VCaP (cell line): ENCODE measurements at regions not wholly inside any gene's neighbourhood (a gene's known extent, or its start where the extent isn't known, plus 50 kb on each side); places are given as distances from the start of the nearest gene placed in this dataset.

Experiments used
- H3K27ac ChIP-seq: fragments of 450-650 bp; 2 replicates; pipeline ENCODE4 v1.5.1; 2017
- TF ChIP-seq, protein P1 (sequence below): fragments of 450-650 bp; conservative IDR thresholded peaks from 2 replicates; pipeline ENCODE4 v1.5.1; 2017; ENCODE audit warnings: mild to moderate bottlenecking, moderate library complexity

- TF ChIP-seq, protein P1, sequence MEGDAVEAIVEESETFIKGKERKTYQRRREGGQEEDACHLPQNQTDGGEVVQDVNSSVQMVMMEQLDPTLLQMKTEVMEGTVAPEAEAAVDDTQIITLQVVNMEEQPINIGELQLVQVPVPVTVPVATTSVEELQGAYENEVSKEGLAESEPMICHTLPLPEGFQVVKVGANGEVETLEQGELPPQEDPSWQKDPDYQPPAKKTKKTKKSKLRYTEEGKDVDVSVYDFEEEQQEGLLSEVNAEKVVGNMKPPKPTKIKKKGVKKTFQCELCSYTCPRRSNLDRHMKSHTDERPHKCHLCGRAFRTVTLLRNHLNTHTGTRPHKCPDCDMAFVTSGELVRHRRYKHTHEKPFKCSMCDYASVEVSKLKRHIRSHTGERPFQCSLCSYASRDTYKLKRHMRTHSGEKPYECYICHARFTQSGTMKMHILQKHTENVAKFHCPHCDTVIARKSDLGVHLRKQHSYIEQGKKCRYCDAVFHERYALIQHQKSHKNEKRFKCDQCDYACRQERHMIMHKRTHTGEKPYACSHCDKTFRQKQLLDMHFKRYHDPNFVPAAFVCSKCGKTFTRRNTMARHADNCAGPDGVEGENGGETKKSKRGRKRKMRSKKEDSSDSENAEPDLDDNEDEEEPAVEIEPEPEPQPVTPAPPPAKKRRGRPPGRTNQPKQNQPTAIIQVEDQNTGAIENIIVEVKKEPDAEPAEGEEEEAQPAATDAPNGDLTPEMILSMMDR = no peak
- H3K27ac ChIP-seq = no peak overlapping the region
These were observed 1053.1 kb downstream of the STIM2 start for GRCh38 chr4:27913738-27914137.

DNA sequence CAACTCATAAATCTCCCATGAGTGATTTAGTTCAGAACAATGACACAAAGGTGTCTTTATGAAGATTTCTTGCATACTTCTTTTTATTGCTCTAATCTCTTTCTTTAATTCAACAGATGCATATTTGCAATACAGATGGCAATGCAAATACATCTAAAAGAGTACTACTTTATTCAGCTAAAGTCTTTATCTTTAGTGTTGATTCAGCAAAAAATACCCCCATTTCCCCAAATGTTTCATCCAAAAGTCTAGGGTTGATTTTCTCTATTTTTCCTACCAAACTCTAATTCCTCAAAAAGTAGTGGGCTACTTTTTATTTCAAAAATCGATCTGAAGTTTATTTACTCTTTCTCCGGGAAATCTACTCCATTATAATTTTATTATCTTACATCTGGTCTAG, 1055.2 kb downstream of the STIM2 start:
- TF ChIP-seq, protein P1 = no peak
- H3K27ac ChIP-seq = no peak overlapping the region

DNA sequence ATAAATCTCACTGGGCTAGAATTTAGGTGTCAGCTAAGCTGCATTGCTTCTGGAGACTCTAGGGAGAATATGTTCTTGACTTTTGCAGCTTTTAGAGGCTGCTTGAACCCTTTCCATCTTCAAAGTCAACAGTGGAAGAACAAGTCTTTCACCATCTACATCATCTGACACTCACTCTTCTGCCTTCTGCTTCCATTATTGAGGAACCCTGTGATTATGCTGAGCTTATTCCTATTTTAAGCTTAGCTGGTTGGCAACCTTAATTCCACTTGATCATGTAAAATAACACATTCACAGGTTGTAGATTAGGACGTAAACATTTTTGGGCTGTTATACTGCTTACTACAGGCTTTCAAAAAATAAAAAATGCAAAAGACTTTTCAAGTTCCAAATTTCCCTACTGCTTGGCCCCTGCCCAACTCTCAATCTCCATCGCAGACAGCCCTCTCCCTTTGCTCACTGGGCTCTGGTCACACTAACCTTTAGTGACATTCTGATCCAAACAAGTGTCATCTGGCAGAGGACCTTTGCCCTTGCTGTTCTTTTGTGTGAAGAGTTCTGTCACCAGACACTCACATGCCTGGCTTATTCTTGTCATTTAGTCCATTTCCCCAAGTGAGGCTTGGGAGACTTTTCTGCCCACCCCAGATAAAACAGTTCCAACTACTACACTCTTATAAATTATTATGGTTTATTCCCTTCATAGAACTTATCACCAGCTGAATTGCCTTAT, 1056.0 kb downstream of the STIM2 start:
- no peak overlapping the region for H3K27ac ChIP-seq
- TF ChIP-seq, protein P1 = no peak

DNA sequence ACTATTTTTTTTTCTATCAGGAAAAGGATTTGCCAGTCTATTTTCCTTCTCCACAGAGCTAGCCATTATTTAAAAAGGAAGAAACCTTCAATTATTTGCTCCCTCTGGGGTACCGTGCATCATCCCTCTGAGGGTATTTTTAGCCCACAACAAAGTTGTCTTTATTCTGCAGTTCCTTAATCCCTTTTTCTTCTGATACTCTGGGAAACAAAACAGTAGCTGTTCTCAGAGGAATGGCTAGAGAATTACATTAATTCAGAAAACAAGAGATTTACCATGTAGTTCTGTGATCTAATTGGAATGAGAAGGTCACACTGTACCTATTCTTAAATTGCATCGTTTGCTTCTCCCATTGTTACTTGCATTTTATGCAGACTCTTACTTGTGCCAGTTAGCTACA, 1056.7 kb downstream of the STIM2 start:
- TF ChIP-seq, protein P1 = no peak
- H3K27ac ChIP-seq = no peak overlapping the region

GRCh38 chr4:27921231-27921630, 1060.6 kb downstream of the STIM2 start:
- no peak overlapping the region for H3K27ac ChIP-seq
- TF ChIP-seq, protein P1 = no peak

GRCh38 chr4:27928761-27929540, 1068.3 kb downstream of the STIM2 start:
- TF ChIP-seq, protein P1 = no peak
- no peak overlapping the region for H3K27ac ChIP-seq

- TF ChIP-seq, protein P1 = no peak
- H3K27ac ChIP-seq = no peak overlapping the region
These were observed 1069.7 kb downstream of the STIM2 start for GRCh38 chr4:27930291-27930690.
